Endothelial cell of umbilical vein (primary cell): ENCODE measurements at regions not wholly inside any gene's neighbourhood (a gene's known extent, or its start where the extent isn't known, plus 50 kb on each side); places are given as distances from the start of the nearest gene placed in this dataset.

ENCODE experiments used
- BruUV-seq: library from RNA; stranded (reverse); fragments of 400-500 nt; replicated peaks from 2 replicates; lab custom pipeline; 2021; lab: Mats Ljungman, UMichigan
- CTCF ChIA-PET: fragments of 300-600, 350-600 bp; sonication (Branson Sonifier 250); formaldehyde crosslinking; loops from one replicate; lab custom pipeline; 2021; ENCODE audit warnings: antibody characterized with exemption, inconsistent platforms; lab: Charles Lee
- POLR2A ChIA-PET: fragments of 300-600, 350-600 bp; sonication (Branson Sonifier 250); formaldehyde crosslinking; loops from one replicate; lab custom pipeline; 2021; ENCODE audit warnings: antibody characterized with exemption, inconsistent platforms; lab: Charles Lee
- DNase-seq: peaks from one replicate; pipeline ENCODE4 v3.0.0-alpha.2; 2011; ENCODE audit warnings: low read depth, low spot score
- FAIRE-seq: peaks from 2 replicates; lab custom pipeline; 2011; peaks lifted over from hg19 to GRCh38; lab: Jason Lieb, UNC
- H2AFZ ChIP-seq: 2 replicates; pipeline ENCODE4 v1.6.0; 2012; ENCODE audit warnings: low read depth, low read length, control low read depth, inconsistent platforms
- H3K27ac ChIP-seq: 2 replicates; pipeline ENCODE4 v1.5.1; 2011; ENCODE audit warnings: low read depth, mild to moderate bottlenecking, control low read depth, low read length, moderate library complexity; ENCODE audit not compliant: insufficient read depth
- H3K27me3 ChIP-seq, 2 experiments: 2 replicates each; pipeline versions ENCODE4 v1.6.0 to v1.6.1; 2011; ENCODE audit warnings: low read length in 2 of 2, mixed read lengths in 1 of 2; ENCODE audit not compliant: control insufficient read depth in 2 of 2, insufficient read depth in 2 of 2
- H3K36me3 ChIP-seq, 2 experiments: 2 replicates in 1 of 2; 3 replicates in 1 of 2; pipeline ENCODE4 v1.5.1; 2011; ENCODE audit warnings: low read length in 2 of 2, mild to moderate bottlenecking in 1 of 2, moderate library complexity in 1 of 2; ENCODE audit not compliant: control insufficient read depth in 2 of 2, insufficient read depth in 2 of 2; ENCODE audit errors: extremely low read depth in 1 of 2
- H3K4me1 ChIP-seq: 3 replicates; pipeline ENCODE4 v1.5.1; 2011; ENCODE audit warnings: mild to moderate bottlenecking, low read length; ENCODE audit not compliant: control insufficient read depth, insufficient read depth; ENCODE audit errors: extremely low read depth
- H3K4me2 ChIP-seq: 2 replicates; pipeline ENCODE4 v1.6.1; 2011; ENCODE audit warnings: low read length, control low read depth, mixed read lengths; ENCODE audit not compliant: insufficient read depth
- H3K4me3 ChIP-seq, 3 experiments: fragments of 200-600 bp in 1 of 3; sonication (generic), shearing (Covaris generic) in 1 of 3; replicated peaks in 1 of 3; 2 replicates each; pipeline ENCODE4 v1.5.1; 2011 to 2016; ENCODE audit warnings: control low read depth in 3 of 3, low read length in 3 of 3, mild to moderate bottlenecking in 2 of 3, inconsistent platforms in 1 of 3, low read depth in 1 of 3, moderate library complexity in 1 of 3; ENCODE audit not compliant: insufficient read depth in 1 of 3
- H3K79me2 ChIP-seq: 2 replicates; pipeline ENCODE4 v1.6.0; 2012; ENCODE audit warnings: low read length, inconsistent platforms; ENCODE audit not compliant: control insufficient read depth, insufficient read depth
- H3K9ac ChIP-seq: replicated peaks from 2 replicates; pipeline ENCODE3; 2011; ENCODE audit warnings: low read length, control low read depth; ENCODE audit not compliant: insufficient read depth; ENCODE audit errors: extremely low read depth
- H3K9me1 ChIP-seq: replicated peaks from 3 replicates; pipeline ENCODE4 v1.6.0; 2011; ENCODE audit warnings: mild to moderate bottlenecking, low read length; ENCODE audit not compliant: control insufficient read depth, insufficient read depth; ENCODE audit errors: extremely low read depth
- H3K9me3 ChIP-seq: replicated peaks from 2 replicates; pipeline ENCODE4 v1.5.1; 2012; ENCODE audit warnings: low read length, inconsistent platforms; ENCODE audit not compliant: control insufficient read depth, insufficient read depth
- H4K20me1 ChIP-seq: replicated peaks from 2 replicates; pipeline ENCODE3; 2011; ENCODE audit warnings: mild to moderate bottlenecking, low read length; ENCODE audit not compliant: control insufficient read depth, insufficient read depth; ENCODE audit errors: extremely low read depth
- EZH2 ChIP-seq: IDR thresholded peaks from 2 replicates; pipeline ENCODE4 v1.6.1; 2012; ENCODE audit warnings: borderline replicate concordance, low read depth, mild to moderate bottlenecking, moderate library complexity, low read length, inconsistent platforms; ENCODE audit not compliant: severe bottlenecking
- FOS ChIP-seq: IDR thresholded peaks from 2 replicates; pipeline ENCODE4 v1.6.1; 2011; ENCODE audit warnings: mild to moderate bottlenecking, low read length, moderate library complexity, borderline replicate concordance; ENCODE audit not compliant: insufficient read depth
- GATA2 ChIP-seq: IDR thresholded peaks from 2 replicates; pipeline ENCODE4 v1.7.0; 2011; ENCODE audit warnings: low read depth, mild to moderate bottlenecking, moderate library complexity, mixed read lengths, low read length; ENCODE audit not compliant: insufficient read length, insufficient read depth
- JUN ChIP-seq: IDR thresholded peaks from 2 replicates; pipeline ENCODE4 v1.6.1; 2011; ENCODE audit warnings: borderline replicate concordance, low read depth; ENCODE audit not compliant: insufficient read length, insufficient read depth
- MYC ChIP-seq: IDR thresholded peaks from one replicate; pipeline ENCODE4 v1.6.1; 2011; ENCODE audit warnings: mild to moderate bottlenecking, low read depth, low read length
- POLR2A ChIP-seq: IDR thresholded peaks from 2 replicates; pipeline ENCODE4 v1.6.1; 2012; ENCODE audit warnings: low read depth, mild to moderate bottlenecking, control low read depth, low read length
- POLR2AphosphoS5 ChIP-seq: IDR thresholded peaks from 2 replicates; pipeline ENCODE4 v1.6.1; 2012; ENCODE audit warnings: low read depth, mild to moderate bottlenecking, control low read depth, low read length, moderate library complexity; ENCODE audit not compliant: insufficient read depth
- dilution Hi-C: fragments of 300-500 bp; cut with MboI; formaldehyde crosslinking; loops from one replicate; pipeline ENCODE4 v1.15.0; 2019; ENCODE audit warnings: low sequenced_read_pairs; ENCODE audit not compliant: extremely low pct_ligation_motif_present
- intact Hi-C: fragments of 100-400 bp; cut with micrococcal nuclease; formaldehyde crosslinking; loops from one replicate; pipeline ENCODE4 v1.10.0; 2022
- TF ChIP-seq, protein P1 (sequence below): IDR thresholded peaks from 2 replicates; pipeline ENCODE4 v1.6.1; 2011; ENCODE audit not compliant: insufficient read depth, insufficient read length
- TF ChIP-seq, protein P2 (sequence below), 2 donors: IDR thresholded peaks; 1 replicate in 1 of 2; 2 replicates in 1 of 2; pipeline ENCODE4 v1.5.1; 2011; ENCODE audit warnings: low read length in 2 of 2, mild to moderate bottlenecking in 2 of 2, moderate library complexity in 2 of 2, control low read depth in 1 of 2, inconsistent platforms in 1 of 2, low read depth in 1 of 2; ENCODE audit not compliant: insufficient read depth in 1 of 2; ENCODE audit errors: extremely low read depth in 1 of 2

DNA sequence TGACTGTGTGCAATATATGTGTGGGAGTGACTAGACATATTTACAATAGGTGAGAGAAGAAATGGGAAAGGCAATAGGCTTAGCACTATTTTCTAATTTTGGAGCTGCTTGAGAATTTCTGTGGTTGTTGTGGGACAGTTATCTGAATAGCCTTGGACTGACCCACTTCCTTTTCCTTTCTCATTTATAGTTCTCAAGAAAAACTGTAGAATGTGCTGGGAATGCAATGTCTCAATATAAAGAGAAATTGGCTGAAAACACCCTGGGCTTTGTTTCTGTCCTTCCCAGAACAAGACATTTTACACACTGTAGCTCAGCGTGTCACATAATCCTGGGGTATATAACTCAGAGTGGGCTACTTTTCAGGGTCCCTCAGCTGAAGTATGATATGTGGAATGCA, 153.0 kb upstream of the RHOBTB1 start:
- TF ChIP-seq JUN (no peak), GATA2 (no peak), POLR2AphosphoS5 (no peak), POLR2A (no peak), EZH2 (no peak), MYC (no peak), FOS (no peak)
- TF ChIP-seq, protein P1, sequence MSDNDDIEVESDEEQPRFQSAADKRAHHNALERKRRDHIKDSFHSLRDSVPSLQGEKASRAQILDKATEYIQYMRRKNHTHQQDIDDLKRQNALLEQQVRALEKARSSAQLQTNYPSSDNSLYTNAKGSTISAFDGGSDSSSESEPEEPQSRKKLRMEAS, result no peak
- TF ChIP-seq, protein P2, sequence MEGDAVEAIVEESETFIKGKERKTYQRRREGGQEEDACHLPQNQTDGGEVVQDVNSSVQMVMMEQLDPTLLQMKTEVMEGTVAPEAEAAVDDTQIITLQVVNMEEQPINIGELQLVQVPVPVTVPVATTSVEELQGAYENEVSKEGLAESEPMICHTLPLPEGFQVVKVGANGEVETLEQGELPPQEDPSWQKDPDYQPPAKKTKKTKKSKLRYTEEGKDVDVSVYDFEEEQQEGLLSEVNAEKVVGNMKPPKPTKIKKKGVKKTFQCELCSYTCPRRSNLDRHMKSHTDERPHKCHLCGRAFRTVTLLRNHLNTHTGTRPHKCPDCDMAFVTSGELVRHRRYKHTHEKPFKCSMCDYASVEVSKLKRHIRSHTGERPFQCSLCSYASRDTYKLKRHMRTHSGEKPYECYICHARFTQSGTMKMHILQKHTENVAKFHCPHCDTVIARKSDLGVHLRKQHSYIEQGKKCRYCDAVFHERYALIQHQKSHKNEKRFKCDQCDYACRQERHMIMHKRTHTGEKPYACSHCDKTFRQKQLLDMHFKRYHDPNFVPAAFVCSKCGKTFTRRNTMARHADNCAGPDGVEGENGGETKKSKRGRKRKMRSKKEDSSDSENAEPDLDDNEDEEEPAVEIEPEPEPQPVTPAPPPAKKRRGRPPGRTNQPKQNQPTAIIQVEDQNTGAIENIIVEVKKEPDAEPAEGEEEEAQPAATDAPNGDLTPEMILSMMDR (IDR thresholded peaks at IDR 0.05; ENCODE audit: extremely low read depth in 1 of 2, insufficient read depth in 1 of 2, low read depth in 1 of 2, low read length in 2 of 2), result no peak
- Histone ChIP-seq H3K36me3 (no peaks in the 10 kb centered on the region), H3K9ac (no peak overlapping the region), H3K9me1 (no peaks in the 10 kb centered on the region), H3K9me3 (no peaks in the 10 kb centered on the region), H3K4me2 (no peak overlapping the region), H3K4me3 (no peak overlapping the region), H2AFZ (no peak overlapping the region), H3K27ac (no peak overlapping the region), H3K79me2 (no peaks in the 10 kb centered on the region), H3K4me1 (no peaks in the 10 kb centered on the region), H4K20me1 (no peaks in the 10 kb centered on the region), H3K27me3 (peaks cover 5 to 6% of the 10 kb centered on the region in 2 experiments)
- CTCF ChIA-PET, result no interaction called here
- dilution Hi-C loops, result no loop called here
- BruUV-seq, result no TSS peak
- intact Hi-C loops, result no loop called here
- DNase-seq, result peak; percentile 25
- FAIRE-seq, result no peak
- POLR2A ChIA-PET, result no interaction called here
